MCF 10A (cell line): ENCODE measurements at regions not wholly inside any gene's neighbourhood (a gene's known extent, or its start where the extent isn't known, plus 50 kb on each side); places are given as distances from the start of the nearest gene placed in this dataset.

ENCODE experiments used
- BruUV-seq: library from RNA; stranded (reverse); fragments of 400-500 nt; replicated peaks from 2 replicates; lab custom pipeline; 2021; lab: Mats Ljungman, UMichigan
- CTCF ChIA-PET: fragments of 300-600 bp; sonication (Branson Sonifier 250); formaldehyde crosslinking; extraction: SDS; loops from one replicate; lab custom pipeline; 2021; ENCODE audit warnings: antibody characterized with exemption, inconsistent platforms; lab: Yijun Ruan, JAX
- POLR2A ChIA-PET: fragments of 300-600, 350-650 bp; sonication (Branson Sonifier 250); formaldehyde crosslinking; extraction: SDS; loops from one replicate; lab custom pipeline; 2020; ENCODE audit warnings: antibody characterized with exemption, inconsistent platforms; lab: Yijun Ruan, JAX
- DNase-seq: peaks from one replicate; pipeline ENCODE4 v3.0.0-alpha.2; 2018; ENCODE audit not compliant: unreplicated experiment
- H3K27ac Mint-ChIP-seq: one replicate; pipeline ENCODE4 v1.8.0; 2022; ENCODE audit warnings: mild to moderate bottlenecking, low read depth, mixed read lengths; ENCODE audit not compliant: unreplicated experiment
- H3K27me3 Mint-ChIP-seq: one replicate; pipeline ENCODE4 v1.8.0; 2022; ENCODE audit warnings: mixed read lengths; ENCODE audit not compliant: insufficient read depth, unreplicated experiment
- H3K36me3 Mint-ChIP-seq: one replicate; pipeline ENCODE4 v1.8.0; 2022; ENCODE audit warnings: mild to moderate bottlenecking, moderate library complexity, mixed read lengths; ENCODE audit not compliant: insufficient read depth, unreplicated experiment
- H3K4me1 Mint-ChIP-seq: one replicate; pipeline ENCODE4 v1.8.0; 2022; ENCODE audit warnings: mixed read lengths; ENCODE audit not compliant: insufficient read depth, unreplicated experiment
- H3K4me3 Mint-ChIP-seq: one replicate; pipeline ENCODE4 v1.8.0; 2022; ENCODE audit warnings: mild to moderate bottlenecking, moderate library complexity, mixed read lengths; ENCODE audit not compliant: unreplicated experiment
- H3K9me3 Mint-ChIP-seq: one replicate; pipeline ENCODE4 v1.8.0; 2022; ENCODE audit warnings: mixed read lengths; ENCODE audit not compliant: unreplicated experiment
- intact Hi-C: fragments of 100-400 bp; cut with micrococcal nuclease; formaldehyde crosslinking; loops from 2 replicates; pipeline ENCODE4 v1.14.1; 2022
- TF ChIP-seq, protein P1 (sequence below): fragments of 200-600 bp; IDR thresholded peaks from one replicate; pipeline ENCODE4 v1.8.0; 2022; ENCODE audit warnings: antibody characterized with exemption, mild to moderate bottlenecking; ENCODE audit not compliant: unreplicated experiment

DNA sequence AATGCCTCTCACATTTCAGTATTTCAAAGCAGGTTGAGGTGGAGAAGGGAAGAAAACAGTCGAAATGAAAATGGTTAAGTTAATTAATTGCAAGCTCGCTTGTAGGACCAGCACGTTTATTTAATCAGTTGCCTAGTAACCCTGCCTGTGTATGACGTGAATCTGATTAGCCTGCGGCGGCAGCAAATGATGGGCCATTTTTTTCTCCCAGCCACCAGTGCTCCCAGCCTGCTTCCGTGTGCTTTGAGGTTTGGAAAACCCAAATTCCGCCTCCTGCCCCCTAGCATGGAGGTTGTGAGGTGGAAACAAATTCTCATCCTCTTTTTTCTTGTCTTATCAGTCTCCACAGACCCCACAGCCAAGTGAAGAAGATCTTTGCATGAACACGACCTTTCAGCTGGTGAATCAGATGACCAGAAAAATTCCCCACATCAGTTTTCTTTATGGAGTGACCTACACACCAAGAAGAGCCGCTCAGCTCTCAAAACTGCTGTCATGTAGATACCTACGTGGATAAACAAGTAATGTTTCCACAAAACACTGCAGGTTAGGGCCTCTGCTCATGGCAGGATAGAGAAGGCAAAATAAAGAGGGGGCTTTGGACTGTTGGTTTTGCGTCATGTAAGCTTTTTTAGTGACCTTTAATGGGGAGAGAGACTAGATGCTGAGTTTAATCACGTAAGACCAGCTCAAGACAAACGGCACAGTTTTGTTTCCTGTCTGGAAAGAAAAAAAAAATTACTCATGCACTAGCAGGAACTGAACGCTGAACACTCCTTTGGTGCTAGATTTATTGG, 572.9 kb upstream of the NOX3 start:
- no peaks in the 10 kb centered on the region for H3K27me3 Mint-ChIP-seq
- peaks cover 6% of the 10 kb centered on the region for H3K36me3 Mint-ChIP-seq
- TF ChIP-seq, protein P1, sequence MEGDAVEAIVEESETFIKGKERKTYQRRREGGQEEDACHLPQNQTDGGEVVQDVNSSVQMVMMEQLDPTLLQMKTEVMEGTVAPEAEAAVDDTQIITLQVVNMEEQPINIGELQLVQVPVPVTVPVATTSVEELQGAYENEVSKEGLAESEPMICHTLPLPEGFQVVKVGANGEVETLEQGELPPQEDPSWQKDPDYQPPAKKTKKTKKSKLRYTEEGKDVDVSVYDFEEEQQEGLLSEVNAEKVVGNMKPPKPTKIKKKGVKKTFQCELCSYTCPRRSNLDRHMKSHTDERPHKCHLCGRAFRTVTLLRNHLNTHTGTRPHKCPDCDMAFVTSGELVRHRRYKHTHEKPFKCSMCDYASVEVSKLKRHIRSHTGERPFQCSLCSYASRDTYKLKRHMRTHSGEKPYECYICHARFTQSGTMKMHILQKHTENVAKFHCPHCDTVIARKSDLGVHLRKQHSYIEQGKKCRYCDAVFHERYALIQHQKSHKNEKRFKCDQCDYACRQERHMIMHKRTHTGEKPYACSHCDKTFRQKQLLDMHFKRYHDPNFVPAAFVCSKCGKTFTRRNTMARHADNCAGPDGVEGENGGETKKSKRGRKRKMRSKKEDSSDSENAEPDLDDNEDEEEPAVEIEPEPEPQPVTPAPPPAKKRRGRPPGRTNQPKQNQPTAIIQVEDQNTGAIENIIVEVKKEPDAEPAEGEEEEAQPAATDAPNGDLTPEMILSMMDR = no peak
- intact Hi-C loops = no loop called here
- H3K4me3 Mint-ChIP-seq = no peak overlapping the region
- BruUV-seq = no TSS peak
- ChIA-PET POLR2A (no interaction called here), CTCF (interaction anchor here (0.6 to 0.7 kb wide), 2 partner anchors 10 to 380 kb away, joined by 3 to 4 read pairs; no protein-coding TSS in a partner anchor)
- no peak overlapping the region for H3K27ac Mint-ChIP-seq
- no peak for DNase-seq
- peaks cover 17% of the 10 kb centered on the region for H3K9me3 Mint-ChIP-seq
- no peaks in the 10 kb centered on the region for H3K4me1 Mint-ChIP-seq

DNA sequence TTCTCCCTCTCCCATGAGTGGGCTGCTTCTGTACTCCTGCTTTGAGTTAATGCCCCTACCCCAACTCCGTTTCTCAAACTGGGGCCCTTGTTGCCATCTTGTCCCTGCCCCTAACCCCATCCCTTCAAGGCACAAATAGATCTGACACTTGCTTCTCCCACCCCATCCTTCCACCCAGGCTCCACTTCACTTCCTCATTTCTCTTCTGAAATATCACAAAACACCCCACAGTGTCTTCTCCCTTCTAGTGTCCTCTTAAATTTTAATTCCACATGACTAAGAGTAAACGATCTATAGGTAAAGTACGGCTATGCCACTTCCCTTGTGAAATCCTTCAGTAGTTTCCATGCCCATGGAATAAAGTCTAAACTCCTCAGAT, 571.6 kb upstream of the NOX3 start:
- no TSS peak for BruUV-seq
- no peak for DNase-seq
- H3K27me3 Mint-ChIP-seq = no peaks in the 10 kb centered on the region
- H3K27ac Mint-ChIP-seq = no peak overlapping the region
- TF ChIP-seq, protein P1 = no peak
- H3K36me3 Mint-ChIP-seq = peaks cover 5% of the 10 kb centered on the region
- intact Hi-C loops = no loop called here
- peaks cover 22% of the 10 kb centered on the region for H3K9me3 Mint-ChIP-seq
- no peak overlapping the region for H3K4me3 Mint-ChIP-seq
- peaks cover under 1% of the 10 kb centered on the region for H3K4me1 Mint-ChIP-seq
- ChIA-PET CTCF (no interaction called here), POLR2A (no interaction called here)

DNA sequence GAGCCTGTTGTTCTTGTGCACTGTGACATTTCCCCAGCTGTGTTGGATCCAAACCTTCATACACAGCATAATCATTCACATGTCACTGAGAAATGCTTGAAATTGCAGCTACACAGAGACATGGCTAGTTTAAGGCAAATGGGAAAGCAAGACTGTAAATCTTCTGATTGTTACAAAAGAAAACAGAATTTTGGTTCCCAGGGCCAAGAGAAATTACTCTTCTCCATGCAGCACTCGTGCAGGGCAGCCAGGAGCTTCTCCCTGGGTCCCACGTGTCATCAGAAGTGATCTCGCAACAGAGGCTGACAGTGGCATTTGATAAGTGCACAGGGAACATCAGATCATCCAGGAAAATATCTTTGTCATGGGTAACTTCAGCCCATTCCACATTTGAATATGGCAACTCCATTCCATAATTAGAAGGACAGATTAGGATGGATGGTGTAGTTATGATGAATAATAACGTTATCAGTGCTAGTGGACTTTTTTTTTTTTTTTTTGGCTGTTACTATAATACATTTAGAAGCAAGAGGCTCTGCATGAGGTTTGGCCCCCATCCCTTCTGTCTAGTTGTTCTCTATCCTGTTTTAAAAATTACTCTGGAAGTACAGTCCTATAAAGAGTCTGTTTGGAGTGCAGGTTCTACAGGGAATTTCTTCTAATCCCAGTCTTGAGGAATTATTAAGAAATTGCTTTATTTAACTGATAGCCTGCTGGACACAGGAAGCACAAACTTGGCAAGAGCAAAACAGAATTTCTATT, 571.0 kb upstream of the NOX3 start:
- DNase-seq = no peak
- CTCF ChIA-PET = no interaction called here
- peaks cover 6% of the 10 kb centered on the region for H3K4me1 Mint-ChIP-seq
- no peak overlapping the region for H3K4me3 Mint-ChIP-seq
- H3K27ac Mint-ChIP-seq = no peak overlapping the region
- peaks cover 5% of the 10 kb centered on the region for H3K36me3 Mint-ChIP-seq
- H3K27me3 Mint-ChIP-seq = no peaks in the 10 kb centered on the region
- intact Hi-C loops = no loop called here
- TF ChIP-seq, protein P1 = no peak
- POLR2A ChIA-PET = no interaction called here
- peaks cover 22% of the 10 kb centered on the region for H3K9me3 Mint-ChIP-seq
- BruUV-seq = no TSS peak

DNA sequence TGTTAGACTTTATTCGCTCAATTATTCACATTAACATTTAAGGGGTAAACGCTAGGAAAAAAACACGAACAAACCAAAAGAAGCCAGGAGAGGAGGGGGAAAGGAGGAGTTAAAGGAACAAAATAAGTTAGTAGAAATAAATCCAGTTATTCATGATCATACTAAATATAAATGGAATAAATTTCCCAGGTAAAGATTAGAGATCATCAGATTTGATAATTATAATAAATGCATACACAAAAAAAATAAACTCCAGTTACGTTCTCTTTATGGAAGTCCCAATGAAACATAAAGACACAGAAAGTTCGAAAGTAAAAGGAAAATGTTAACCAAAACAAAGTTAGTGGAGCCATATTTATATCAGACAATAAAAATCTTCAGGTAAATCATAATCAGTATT, 568.7 kb upstream of the NOX3 start:
- Mint-ChIP-seq H3K9me3 (peaks cover 22% of the 10 kb centered on the region), H3K4me1 (peaks cover 12% of the 10 kb centered on the region), H3K36me3 (peaks cover 5% of the 10 kb centered on the region), H3K4me3 (no peak overlapping the region), H3K27ac (no peak overlapping the region), H3K27me3 (no peaks in the 10 kb centered on the region)
- intact Hi-C loops = no loop called here
- TF ChIP-seq, protein P1 = no peak
- BruUV-seq = no TSS peak
- CTCF ChIA-PET = no interaction called here
- no peak for DNase-seq
- POLR2A ChIA-PET = no interaction called here
